Neural cell (in vitro differentiated cells): ENCODE measurements at regions not wholly inside any gene's neighbourhood (a gene's known extent, or its start where the extent isn't known, plus 50 kb on each side); places are given as distances from the start of the nearest gene placed in this dataset.
"Not testable (repeated sequence)": the region's sequence is repeated elsewhere in the genome, so short reads cannot be mapped to it uniquely, and the experiment has no call there.

Experiments
- H2AFZ ChIP-seq: fragments of 200-600, 300-800 bp; sonication (generic), shearing (Covaris generic); 2 replicates; pipeline ENCODE4 v1.6.0; 2014; ENCODE audit warnings: low read depth, mild to moderate bottlenecking, antibody characterized with exemption, low read length, moderate library complexity
- H3F3A ChIP-seq: fragments of 200-600 bp; shearing (Covaris generic); 2 replicates; pipeline ENCODE4 v1.6.1; 2016; ENCODE audit warnings: mild to moderate bottlenecking, moderate library complexity, mixed read lengths, antibody characterized with exemption, low read length; ENCODE audit not compliant: insufficient read depth, poor library complexity, severe bottlenecking
- H3K27ac ChIP-seq: fragments of 200-600, 300-800 bp; sonication (generic), shearing (Covaris generic); 2 replicates; pipeline ENCODE4 v1.5.1; 2014; ENCODE audit warnings: mild to moderate bottlenecking, low read length, moderate library complexity
- H3K27me3 ChIP-seq: fragments of 300-800, 200-600 bp; sonication (generic), shearing (Covaris generic); 2 replicates; pipeline ENCODE4 v1.6.0; 2014; ENCODE audit warnings: mild to moderate bottlenecking, low read depth, low read length, moderate library complexity; ENCODE audit not compliant: insufficient read depth
- H3K36me3 ChIP-seq: fragments of 300-800, 200-600 bp; sonication (generic), shearing (Covaris generic); 2 replicates; pipeline ENCODE4 v1.5.1; 2014; ENCODE audit warnings: mild to moderate bottlenecking, antibody characterized with exemption, low read length, moderate library complexity; ENCODE audit not compliant: insufficient read depth
- H3K4me2 ChIP-seq: fragments of 300-800, 200-600 bp; sonication (generic), shearing (Covaris generic); 2 replicates; pipeline ENCODE4 v1.6.0; 2014; ENCODE audit warnings: mild to moderate bottlenecking, low read length
- H3K4me3 ChIP-seq: fragments of 300-800, 200-600 bp; sonication (generic), shearing (Covaris generic); 2 replicates; pipeline ENCODE4 v1.5.1; 2014; ENCODE audit warnings: mild to moderate bottlenecking, low read length, moderate library complexity
- H3K79me2 ChIP-seq: fragments of 200-600 bp; shearing (Covaris generic); replicated peaks from 2 replicates; pipeline ENCODE4 v1.6.0; 2014; ENCODE audit warnings: mild to moderate bottlenecking, low read length, moderate library complexity; ENCODE audit not compliant: insufficient read depth
- H3K9ac ChIP-seq: fragments of 300-800, 200-600 bp; sonication (generic), shearing (Covaris generic); 2 replicates; pipeline ENCODE4 v1.6.1; 2016; ENCODE audit warnings: mild to moderate bottlenecking, low read length, mixed read lengths
- H3K9me2 ChIP-seq: fragments of 200-600 bp; shearing (Covaris generic); 2 replicates; pipeline ENCODE4 v1.6.1; 2016; ENCODE audit warnings: mild to moderate bottlenecking, low read length, mixed read lengths; ENCODE audit not compliant: insufficient read depth
- H3K9me3 ChIP-seq: fragments of 200-600, 300-800 bp; sonication (generic), shearing (Covaris generic); 2 replicates; pipeline ENCODE4 v1.6.1; 2016; ENCODE audit warnings: mild to moderate bottlenecking, mixed run types, low read length, moderate library complexity, mixed read lengths
- H4K20me1 ChIP-seq: fragments of 200-600 bp; shearing (Covaris generic); 2 replicates; pipeline ENCODE4 v1.6.1; 2016; ENCODE audit warnings: mild to moderate bottlenecking, mixed run types; ENCODE audit not compliant: insufficient read depth
- CTCF ChIP-seq: fragments of 450-650 bp; IDR thresholded peaks from 2 replicates; pipeline ENCODE4 v1.5.1; 2014; ENCODE audit warnings: antibody characterized with exemption, mild to moderate bottlenecking, moderate library complexity; ENCODE audit not compliant: poor library complexity, severe bottlenecking
- EP300 ChIP-seq: fragments of 450-650 bp; conservative IDR thresholded peaks from 2 replicates; pipeline ENCODE4 v1.6.1; 2014; ENCODE audit warnings: antibody characterized with exemption, mild to moderate bottlenecking, moderate library complexity; ENCODE audit not compliant: poor library complexity, severe bottlenecking
- EZH2 ChIP-seq: fragments of 200-600, 300-800 bp; shearing (Covaris generic), sonication (generic); IDR thresholded peaks from 2 replicates; pipeline ENCODE4 v1.6.1; 2014; ENCODE audit warnings: antibody characterized with exemption, low read length, borderline replicate concordance, mild to moderate bottlenecking; ENCODE audit not compliant: insufficient read depth, poor library complexity, severe bottlenecking
- MXI1 ChIP-seq: fragments of 450-650 bp; conservative IDR thresholded peaks from 2 replicates; pipeline ENCODE4 v1.6.1; 2014; ENCODE audit warnings: antibody characterized with exemption, mild to moderate bottlenecking; ENCODE audit not compliant: poor library complexity, severe bottlenecking
- POLR2AphosphoS5 ChIP-seq: IDR thresholded peaks from 2 replicates; pipeline ENCODE4 v1.6.1; 2012
- RAD21 ChIP-seq: fragments of 450-650 bp; conservative IDR thresholded peaks from 2 replicates; pipeline ENCODE4 v1.6.1; 2014; ENCODE audit warnings: antibody characterized with exemption, mild to moderate bottlenecking, moderate library complexity
- REST ChIP-seq: IDR thresholded peaks from 2 replicates; pipeline ENCODE4 v1.6.1; 2012; ENCODE audit warnings: borderline replicate concordance
- SMC3 ChIP-seq: fragments of 450-650 bp; conservative IDR thresholded peaks from 2 replicates; pipeline ENCODE4 v1.6.1; 2014; ENCODE audit warnings: antibody characterized with exemption, mild to moderate bottlenecking, moderate library complexity; ENCODE audit not compliant: poor library complexity
- TAF1 ChIP-seq: IDR thresholded peaks from 2 replicates; pipeline ENCODE4 v1.6.1; 2012; ENCODE audit warnings: low read depth

GRCh38 chr6:44038543-44039065 is 88.6 kb downstream of the MRPL14 start:
- Histone ChIP-seq H2AFZ (no peak overlapping the region), H3K36me3 (no peaks in the 10 kb centered on the region), H4K20me1 (no peaks in the 10 kb centered on the region), H3K4me2 (no peak overlapping the region), H3K9me3 (no peaks in the 10 kb centered on the region), H3K9me2 (no peaks in the 10 kb centered on the region), H3K9ac (no peak overlapping the region), H3F3A (no peaks in the 10 kb centered on the region), H3K27me3 (no peaks in the 10 kb centered on the region), H3K27ac (no peak overlapping the region), H3K4me3 (no peak overlapping the region), H3K79me2 (no peaks in the 10 kb centered on the region)
- TF ChIP-seq EP300 (no peak), MXI1 (no peak), REST (no peak), TAF1 (no peak), POLR2AphosphoS5 (no peak), EZH2 (no peak), CTCF (no peak), SMC3 (no peak)

- Histone ChIP-seq H3K36me3 (no peaks in the 10 kb centered on the region), H2AFZ (no peak overlapping the region), H3K4me3 (no peak overlapping the region), H3K9ac (no peak overlapping the region), H3K9me3 (no peaks in the 10 kb centered on the region), H3K9me2 (no peaks in the 10 kb centered on the region), H4K20me1 (no peaks in the 10 kb centered on the region), H3K79me2 (no peaks in the 10 kb centered on the region), H3K4me2 (no peak overlapping the region), H3K27me3 (no peaks in the 10 kb centered on the region), H3F3A (no peaks in the 10 kb centered on the region), H3K27ac (no peak overlapping the region)
- TF ChIP-seq MXI1, result no peak
- no peak for TF ChIP-seq RAD21
- no peak for TF ChIP-seq REST
- no peak for TF ChIP-seq EZH2
- TF ChIP-seq POLR2AphosphoS5, result no peak
- no peak for TF ChIP-seq TAF1
- no peak for TF ChIP-seq EP300
- TF ChIP-seq SMC3, result no peak
These were observed 89.3 kb downstream of the MRPL14 start for GRCh38 chr6:44037847-44038542.

GRCh38 chr6:44037276-44037675 is 90.0 kb downstream of the MRPL14 start:
- not testable (repeated sequence) for H3K9me3 ChIP-seq, H4K20me1 ChIP-seq, H3K79me2 ChIP-seq, H3K4me2 ChIP-seq, H3K9ac ChIP-seq, H3K27me3 ChIP-seq, H3F3A ChIP-seq, H3K36me3 ChIP-seq, H3K4me3 ChIP-seq, H2AFZ ChIP-seq, H3K9me2 ChIP-seq, H3K27ac ChIP-seq
